ENCODE measurements at regions not wholly inside any gene's neighbourhood (a gene's known extent, or its start where the extent isn't known, plus 50 kb on each side); places are given as distances from the start of the nearest gene placed in this dataset.

DNA sequence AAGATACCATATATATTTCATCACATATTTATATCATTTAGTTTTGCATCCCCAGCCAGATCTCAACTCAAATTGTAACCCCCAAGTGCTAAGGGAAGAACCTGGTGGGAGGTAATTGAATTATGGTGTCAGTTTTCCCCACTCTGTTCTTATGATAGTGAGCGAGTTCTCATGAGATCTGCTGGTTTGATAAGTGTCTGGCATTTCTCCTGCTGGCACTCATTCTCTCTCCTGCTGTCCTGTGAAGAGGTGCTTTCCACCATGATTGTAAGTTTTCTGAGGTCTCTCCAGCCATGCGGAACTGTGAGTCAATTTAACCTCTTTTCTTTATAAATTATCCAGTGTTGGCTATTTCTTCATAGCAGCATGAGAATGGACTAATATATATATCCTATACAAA, 462.5 kb upstream of the SLITRK5 start:
- TF ChIP-seq POLR2AphosphoS5 (IDR thresholded peaks at IDR 0.05; ENCODE audit: borderline replicate concordance, low read depth, low read length) (no peak), EZH2 (IDR thresholded peaks at IDR 0.05) (no peak), FOXP2 (optimal IDR thresholded peaks at IDR 0.05; ENCODE audit: control extremely low read depth, extremely low read length, insufficient read depth) (no peak)

Data from SK-N-MC (cell line).